GM20000 (cell line): ENCODE measurements at regions not wholly inside any gene's neighbourhood (a gene's known extent, or its start where the extent isn't known, plus 50 kb on each side); places are given as distances from the start of the nearest gene placed in this dataset.

Experiments
- DNase-seq: peaks from one replicate; pipeline ENCODE4 v3.0.0; 2012; ENCODE audit warnings: low spot score
- CTCF ChIP-seq: IDR thresholded peaks from 2 replicates; pipeline ENCODE4 v1.5.1; 2012; ENCODE audit warnings: mild to moderate bottlenecking, control low read depth; ENCODE audit errors: extremely low read depth, missing control alignments

- TF ChIP-seq CTCF = no peak
Observed at GRCh38 chr14:82501554-82501953, 967.9 kb upstream of the SEL1L start.

GRCh38 chr14:82502043-82502442 is 968.4 kb upstream of the SEL1L start:
- TF ChIP-seq CTCF = no peak
- DNase-seq = no peak

More at GRCh38 chr14:82501554-82501953, 967.9 kb upstream of the SEL1L start:
- no peak for DNase-seq

GRCh38 chr14:82504894-82505293 is 971.2 kb upstream of the SEL1L start:
- no peak for TF ChIP-seq CTCF
- no peak for DNase-seq

- no peak for TF ChIP-seq CTCF
- no peak for DNase-seq
Observed at GRCh38 chr14:82510007-82510406, 976.4 kb upstream of the SEL1L start.

GRCh38 chr14:82511399-82511798 is 977.7 kb upstream of the SEL1L start:
- DNase-seq = no peak
- no peak for TF ChIP-seq CTCF

GRCh38 chr14:82520765-82521164 is 987.1 kb upstream of the SEL1L start:
- TF ChIP-seq CTCF = no peak
- no peak for DNase-seq

GRCh38 chr14:82521191-82521590 is 987.5 kb upstream of the SEL1L start:
- no peak for DNase-seq
- TF ChIP-seq CTCF = no peak
